Type B pancreatic cell (in vitro differentiated cells): ENCODE measurements at regions not wholly inside any gene's neighbourhood (a gene's known extent, or its start where the extent isn't known, plus 50 kb on each side); places are given as distances from the start of the nearest gene placed in this dataset.

Experiments used
- DNase-seq: peaks from one replicate; pipeline ENCODE4 v3.0.0; 2021; ENCODE audit warnings: mixed read lengths; ENCODE audit not compliant: unreplicated experiment; ENCODE audit errors: extremely low spot score
- H3K27ac Mint-ChIP-seq: 2 replicates; pipeline ENCODE4 v1.8.0; 2021; ENCODE audit warnings: mild to moderate bottlenecking, mixed read lengths
- H3K27me3 Mint-ChIP-seq: 2 replicates; pipeline ENCODE4 v1.8.0; 2021; ENCODE audit warnings: mixed read lengths
- H3K36me3 Mint-ChIP-seq: 2 replicates; pipeline ENCODE4 v1.8.0; 2021; ENCODE audit warnings: mixed read lengths
- H3K4me1 Mint-ChIP-seq: one replicate; pipeline ENCODE4 v1.8.0; 2021; ENCODE audit warnings: mixed read lengths; ENCODE audit not compliant: unreplicated experiment
- H3K4me3 Mint-ChIP-seq: 2 replicates; pipeline ENCODE4 v1.8.0; 2021; ENCODE audit warnings: mild to moderate bottlenecking, mixed read lengths
- H3K9me3 Mint-ChIP-seq: 2 replicates; pipeline ENCODE4 v1.8.0; 2021; ENCODE audit warnings: mixed read lengths
- CTCF ChIP-seq: fragments of 200-600 bp; sonication (generic); conservative IDR thresholded peaks from 2 replicates; pipeline ENCODE4 v1.5.0; 2021; ENCODE audit warnings: antibody characterized with exemption, mild to moderate bottlenecking

- no peak for TF ChIP-seq CTCF
- Mint-ChIP-seq H3K27me3 (peaks cover 7% of the 10 kb centered on the region), H3K4me1 (no peaks in the 10 kb centered on the region), H3K36me3 (no peaks in the 10 kb centered on the region), H3K4me3 (no peak overlapping the region), H3K9me3 (peaks cover 5% of the 10 kb centered on the region), H3K27ac (no peak overlapping the region)
- no peak for DNase-seq
These were observed 75.8 kb upstream of the SOD3 start for GRCh38 chr4:24719615-24720014.

- Mint-ChIP-seq H3K27me3 (peaks cover 7% of the 10 kb centered on the region), H3K4me1 (no peaks in the 10 kb centered on the region), H3K36me3 (no peaks in the 10 kb centered on the region), H3K27ac (no peak overlapping the region), H3K9me3 (peaks cover 2% of the 10 kb centered on the region), H3K4me3 (no peak overlapping the region)
- DNase-seq, result no peak
- no peak for TF ChIP-seq CTCF
These were observed 74.9 kb upstream of the SOD3 start for GRCh38 chr4:24720436-24720835.

GRCh38 chr4:24720979-24721378 is 74.4 kb upstream of the SOD3 start:
- H3K4me1 Mint-ChIP-seq, result no peaks in the 10 kb centered on the region

GRCh38 chr4:24722026-24722568 is 73.3 kb upstream of the SOD3 start:
- DNase-seq, result no peak
- no peaks in the 10 kb centered on the region for H3K36me3 Mint-ChIP-seq
- H3K27me3 Mint-ChIP-seq, result peaks cover 7% of the 10 kb centered on the region
- no peak overlapping the region for H3K27ac Mint-ChIP-seq
- TF ChIP-seq CTCF, result no peak
- no peaks in the 10 kb centered on the region for H3K4me1 Mint-ChIP-seq
- H3K4me3 Mint-ChIP-seq, result no peak overlapping the region
- no peaks in the 10 kb centered on the region for H3K9me3 Mint-ChIP-seq

More at GRCh38 chr4:24720979-24721378, 74.4 kb upstream of the SOD3 start:
- Mint-ChIP-seq H3K9me3 (no peaks in the 10 kb centered on the region), H3K4me3 (no peak overlapping the region), H3K27ac (no peak overlapping the region), H3K27me3 (peaks cover 7% of the 10 kb centered on the region), H3K36me3 (no peaks in the 10 kb centered on the region)
- no peak for DNase-seq
- no peak for TF ChIP-seq CTCF

GRCh38 chr4:24727390-24728224 is 67.8 kb upstream of the SOD3 start:
- Mint-ChIP-seq H3K27ac (no peak overlapping the region), H3K4me3 (no peak overlapping the region), H3K36me3 (no peaks in the 10 kb centered on the region), H3K27me3 (peaks cover 4% of the 10 kb centered on the region), H3K4me1 (no peaks in the 10 kb centered on the region), H3K9me3 (no peaks in the 10 kb centered on the region)
- TF ChIP-seq CTCF, result no peak
- no peak for DNase-seq
